ENCODE measurements at regions not wholly inside any gene's neighbourhood (a gene's known extent, or its start where the extent isn't known, plus 50 kb on each side); places are given as distances from the start of the nearest gene placed in this dataset.
"Not testable (repeated sequence)": the region's sequence is repeated elsewhere in the genome, so short reads cannot be mapped to it uniquely, and the experiment has no call there.

DNA sequence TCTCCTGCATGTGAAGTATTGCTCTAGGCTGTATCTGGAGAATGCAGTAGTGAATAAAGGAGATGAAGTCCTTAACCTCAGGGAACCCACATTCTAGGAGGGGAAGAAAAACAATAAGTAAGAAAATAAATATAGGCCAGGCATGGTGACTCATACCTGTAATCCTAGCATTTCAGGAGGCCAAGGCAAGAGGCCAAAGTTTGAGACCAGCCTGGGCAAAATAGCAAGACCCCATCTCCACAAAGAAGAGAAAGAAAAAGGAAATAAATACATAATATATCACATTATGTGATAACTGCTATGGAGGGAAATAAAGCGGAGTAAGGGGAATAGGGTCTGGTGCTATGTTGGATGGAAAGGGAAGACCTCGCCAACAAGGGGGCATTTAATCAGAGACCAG is 94.0 kb downstream of the QRSL1 start:
- not testable (repeated sequence) for DNase-seq (ENCODE audit: low read depth in 2 of 2)

DNA sequence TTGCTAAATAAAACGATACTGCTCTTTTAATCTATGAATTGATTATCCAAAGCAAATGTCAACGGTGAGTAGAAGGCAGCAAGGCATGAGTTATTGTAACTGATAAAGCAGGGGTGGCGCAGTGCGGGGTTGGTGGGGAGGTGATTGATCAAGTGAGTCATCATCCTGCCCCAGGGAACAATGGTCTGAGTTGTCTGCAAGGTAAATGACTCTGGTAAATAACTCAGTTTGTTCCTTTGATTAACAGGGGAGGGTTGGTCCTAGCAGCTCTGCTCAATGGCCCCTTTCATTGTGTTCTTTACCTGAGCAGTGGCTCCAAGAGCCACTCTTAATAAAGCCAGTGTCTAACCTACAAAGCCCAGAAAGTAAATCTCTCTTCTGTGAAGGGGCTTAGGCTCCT is 91.8 kb downstream of the QRSL1 start:
- not testable (repeated sequence) for DNase-seq (ENCODE audit: low read depth in 2 of 2)
